ENCODE measurements at regions not wholly inside any gene's neighbourhood (a gene's known extent, or its start where the extent isn't known, plus 50 kb on each side); places are given as distances from the start of the nearest gene placed in this dataset.

- Histone ChIP-seq H3K4me1 (ENCODE audit: insufficient read depth, low read length) (no peaks in the 10 kb centered on the region), H3K4me3 (ENCODE audit: low read length) (no peak overlapping the region), H3K27me3 (ENCODE audit: control insufficient read depth in 1 of 2, insufficient read depth in 2 of 2, low read length in 2 of 2) (no peaks in the 10 kb centered on the region), H3K36me3 (ENCODE audit: insufficient read depth, low read length) (no peaks in the 10 kb centered on the region), H3K9me3 (ENCODE audit: control insufficient read depth in 1 of 2, insufficient read depth in 1 of 2, low read length in 2 of 2) (peaks cover 0 to 4% of the 10 kb centered on the region in 2 experiments), H3K27ac (ENCODE audit: low read depth in 1 of 2, low read length in 2 of 2) (no peak overlapping the region)
- ATAC-seq (ENCODE audit: poor library complexity), result no peak
- DNase-seq, result no peak
- no peak for TF ChIP-seq CTCF (IDR thresholded peaks at IDR 0.05)
- POLR2A ChIA-PET, result no interaction called here
- CTCF ChIA-PET, result no interaction called here
- Mint-ChIP-seq H3K27me3 (no peaks in the 10 kb centered on the region), H3K27ac (no peak overlapping the region), H3K4me1 (ENCODE audit: low read depth) (no peaks in the 10 kb centered on the region), H3K4me3 (no peak overlapping the region), H3K9me3 (peaks cover 6% of the 10 kb centered on the region), H3K36me3 (ENCODE audit: low read depth) (no peaks in the 10 kb centered on the region)
- intact Hi-C loops (cut with DNase I, micrococcal nuclease), result no loop called here
Observed at GRCh38 chr14:85319101-85319500, 210.8 kb upstream of the FLRT2 start.

- Histone ChIP-seq H3K4me1 (ENCODE audit: insufficient read depth, low read length) (no peaks in the 10 kb centered on the region), H3K27me3 (ENCODE audit: control insufficient read depth in 1 of 2, insufficient read depth in 2 of 2, low read length in 2 of 2) (no peaks in the 10 kb centered on the region), H3K27ac (ENCODE audit: low read depth in 1 of 2, low read length in 2 of 2) (no peak overlapping the region), H3K4me3 (ENCODE audit: low read length) (no peak overlapping the region), H3K9me3 (ENCODE audit: control insufficient read depth in 1 of 2, insufficient read depth in 1 of 2, low read length in 2 of 2) (peaks cover 0 to 4% of the 10 kb centered on the region in 2 experiments), H3K36me3 (ENCODE audit: insufficient read depth, low read length) (no peaks in the 10 kb centered on the region)
- TF ChIP-seq CTCF (IDR thresholded peaks at IDR 0.05), result no peak
- Mint-ChIP-seq H3K9me3 (peaks cover 6% of the 10 kb centered on the region), H3K36me3 (ENCODE audit: low read depth) (no peaks in the 10 kb centered on the region), H3K27ac (no peak overlapping the region), H3K4me1 (ENCODE audit: low read depth) (no peaks in the 10 kb centered on the region), H3K27me3 (no peaks in the 10 kb centered on the region), H3K4me3 (no peak overlapping the region)
- DNase-seq, result no peak
- ATAC-seq (ENCODE audit: poor library complexity), result no peak
- ChIA-PET POLR2A (no interaction called here), CTCF (no interaction called here)
- intact Hi-C loops (cut with DNase I, micrococcal nuclease), result no loop called here
Observed at GRCh38 chr14:85319998-85320630, 209.8 kb upstream of the FLRT2 start.

GRCh38 chr14:85325134-85326017, 204.6 kb upstream of the FLRT2 start:
- DNase-seq (no peak), ATAC-seq (ENCODE audit: poor library complexity) (no peak)
- intact Hi-C loops (cut with DNase I, micrococcal nuclease), result no loop called here
- ChIA-PET POLR2A (no interaction called here), CTCF (no interaction called here)
- H3K27me3 ChIP-seq (ENCODE audit: control insufficient read depth in 1 of 2, insufficient read depth in 2 of 2, low read length in 2 of 2), result no peaks in the 10 kb centered on the region
- H3K36me3 ChIP-seq (ENCODE audit: insufficient read depth, low read length), result no peaks in the 10 kb centered on the region
- Mint-ChIP-seq H3K27ac (no peak overlapping the region), H3K4me1 (ENCODE audit: low read depth) (no peaks in the 10 kb centered on the region), H3K4me3 (no peak overlapping the region), H3K36me3 (ENCODE audit: low read depth) (no peaks in the 10 kb centered on the region), H3K9me3 (no peaks in the 10 kb centered on the region), H3K27me3 (no peaks in the 10 kb centered on the region)
- H3K4me1 ChIP-seq (ENCODE audit: insufficient read depth, low read length), result no peaks in the 10 kb centered on the region
- no peaks in the 10 kb centered on the region for H3K9me3 ChIP-seq (ENCODE audit: control insufficient read depth in 1 of 2, insufficient read depth in 1 of 2, low read length in 2 of 2)
- no peak for TF ChIP-seq CTCF (IDR thresholded peaks at IDR 0.05)
- H3K27ac ChIP-seq (ENCODE audit: low read depth in 1 of 2, low read length in 2 of 2), result no peak overlapping the region
- H3K4me3 ChIP-seq (ENCODE audit: low read length), result no peak overlapping the region

All from CD4-positive, alpha-beta T cell (primary cell).